Stimulated activated CD4-positive, alpha-beta T cell treated with anti-CD3 and anti-CD28 coated beads, TNF-alpha, amount 100 ng/mL, for 24 hours (primary cell): ENCODE measurements at regions not wholly inside any gene's neighbourhood (a gene's known extent, or its start where the extent isn't known, plus 50 kb on each side); places are given as distances from the start of the nearest gene placed in this dataset.
"Not testable (repeated sequence)": the region's sequence is repeated elsewhere in the genome, so short reads cannot be mapped to it uniquely, and the experiment has no call there.

ENCODE experiments used
- DNase-seq, 3 experiments: peaks; one replicate each; pipeline ENCODE4 v3.0.0-alpha.2; 2020; ENCODE audit warnings: low read depth in 3 of 3

DNA sequence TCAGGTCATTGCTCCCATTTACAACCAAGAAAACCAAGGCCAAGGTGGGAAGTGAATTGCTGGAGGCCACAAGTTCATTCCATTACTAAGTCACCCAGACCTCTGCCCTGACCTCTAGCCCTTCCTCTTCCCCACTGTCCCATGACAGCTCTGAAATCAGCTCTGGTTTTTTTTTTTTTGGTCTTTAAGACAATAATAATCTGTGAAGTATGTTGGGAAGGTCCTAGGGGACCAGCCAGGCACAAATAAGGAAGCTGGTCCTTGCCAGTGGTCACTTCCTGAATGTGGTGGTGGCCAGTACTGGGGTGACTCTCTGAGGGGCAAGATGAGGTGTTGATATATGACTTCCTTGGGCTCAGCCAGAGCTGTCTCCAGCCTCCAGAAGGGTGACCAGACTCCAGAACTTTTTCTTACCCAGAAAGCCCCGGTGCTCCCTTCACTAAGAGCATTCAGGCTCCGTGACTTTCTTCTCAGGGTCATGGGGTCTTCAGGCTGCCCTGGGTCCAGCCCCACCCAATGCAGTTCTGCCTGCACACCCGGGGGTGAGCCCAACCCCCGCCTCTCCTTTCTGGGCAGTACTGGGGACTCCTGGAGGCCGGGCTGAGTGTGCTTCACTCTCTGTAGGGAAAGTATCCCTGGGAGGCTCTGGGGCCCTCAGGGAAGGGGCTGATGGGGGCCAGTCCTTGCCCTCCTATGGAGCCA lies 159.6 kb downstream of the PTPRU start:
- DNase-seq: no peak

DNA sequence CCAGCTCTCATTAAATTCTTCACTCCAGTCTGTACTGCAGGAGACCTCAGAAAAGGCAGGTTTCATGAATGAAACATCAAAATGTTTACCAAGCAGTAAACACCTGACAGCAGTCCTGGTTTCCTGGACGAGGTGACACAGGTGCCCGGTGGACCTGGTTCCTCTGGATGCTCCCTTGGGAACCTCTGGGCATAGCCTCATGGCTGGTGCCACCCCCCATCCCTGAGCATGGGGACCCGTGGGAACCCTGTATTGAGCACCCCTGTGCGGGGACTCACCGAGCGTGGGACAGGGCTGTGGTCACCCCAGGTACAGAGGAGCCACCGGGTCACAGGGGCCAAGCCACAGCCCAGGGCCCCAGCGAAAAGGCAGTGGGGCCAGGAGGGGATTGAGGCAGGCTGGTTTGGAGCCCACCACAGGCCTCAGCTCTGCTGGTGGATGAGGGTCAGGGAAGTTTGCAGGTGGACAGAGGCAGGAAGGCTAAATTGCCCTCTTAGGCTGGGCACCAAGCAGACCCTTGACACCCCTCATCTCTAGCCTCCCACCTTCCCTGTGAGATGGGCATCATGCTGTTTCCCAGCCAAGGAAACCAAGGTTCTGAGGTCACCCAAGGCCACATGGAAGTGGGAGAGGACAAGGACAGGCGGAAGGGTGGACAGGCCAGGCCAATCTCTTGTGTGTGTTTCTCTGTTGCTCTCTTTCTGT lies 158.4 kb downstream of the PTPRU start:
- no peak for DNase-seq

DNA sequence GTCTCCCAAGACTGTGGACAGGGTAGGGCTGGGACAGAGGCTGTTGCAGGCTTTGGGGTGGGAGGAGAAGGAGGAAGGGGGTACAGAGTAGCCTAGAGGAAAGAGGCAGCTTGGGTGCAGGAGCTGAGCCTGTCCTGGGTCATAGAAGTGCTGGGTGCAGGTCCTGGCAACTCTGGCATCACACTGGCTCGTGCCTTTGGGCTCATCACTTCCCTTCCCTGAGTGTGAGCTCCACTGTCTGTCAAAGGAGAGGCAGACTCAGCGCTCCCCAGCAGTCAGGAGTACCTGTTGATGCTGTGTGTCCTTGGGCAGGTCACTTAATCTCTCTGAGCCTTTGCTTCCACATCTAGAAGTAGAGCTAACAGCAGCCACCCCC lies 157.1 kb downstream of the PTPRU start:
- DNase-seq: no peak

DNA sequence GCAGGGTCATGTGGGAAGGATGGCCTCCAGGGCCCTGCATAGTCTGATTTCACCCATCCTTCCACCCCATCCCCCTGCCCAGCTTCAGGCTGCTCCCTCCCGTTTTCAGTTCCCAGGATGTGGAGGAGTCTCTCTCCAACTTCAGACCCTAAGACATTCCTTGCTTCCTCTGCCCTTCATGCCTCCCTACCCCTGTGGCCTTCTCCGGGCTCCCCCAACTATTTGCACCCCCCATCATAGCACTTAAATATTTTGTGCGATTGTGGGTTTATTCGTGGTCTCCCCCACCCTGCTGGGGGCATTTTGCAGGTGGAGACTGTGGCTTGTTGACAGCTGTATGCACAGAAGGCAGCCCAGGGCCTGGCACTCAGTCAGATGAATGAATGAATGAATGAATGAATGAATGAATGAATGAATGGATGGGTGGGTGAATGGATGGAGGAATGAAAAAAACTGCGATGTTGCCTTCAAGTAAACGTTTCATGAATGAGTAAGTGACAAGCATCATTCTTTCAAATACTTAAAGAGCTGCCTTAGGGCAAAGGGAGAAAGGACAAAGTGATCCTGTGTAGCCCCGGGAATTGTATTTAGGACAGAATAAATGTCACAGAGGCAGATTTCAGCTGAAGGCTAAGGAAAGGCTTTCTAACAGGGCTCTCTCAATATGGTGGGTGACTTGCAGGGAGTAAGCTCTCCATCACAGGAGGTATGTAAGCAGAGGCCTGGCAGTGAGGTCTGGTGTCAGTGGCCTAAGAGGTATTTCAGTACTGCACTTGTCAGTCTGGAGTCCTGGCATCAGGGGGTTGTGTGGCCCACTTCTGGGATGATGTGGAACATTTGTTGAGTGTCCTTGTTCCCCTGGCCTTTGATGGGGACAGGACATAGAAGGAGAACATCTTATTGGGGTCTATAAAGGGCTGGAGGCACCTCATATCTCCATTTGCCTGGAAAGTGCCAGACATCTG lies 156.4 kb downstream of the PTPRU start:
- no peak for DNase-seq

DNA sequence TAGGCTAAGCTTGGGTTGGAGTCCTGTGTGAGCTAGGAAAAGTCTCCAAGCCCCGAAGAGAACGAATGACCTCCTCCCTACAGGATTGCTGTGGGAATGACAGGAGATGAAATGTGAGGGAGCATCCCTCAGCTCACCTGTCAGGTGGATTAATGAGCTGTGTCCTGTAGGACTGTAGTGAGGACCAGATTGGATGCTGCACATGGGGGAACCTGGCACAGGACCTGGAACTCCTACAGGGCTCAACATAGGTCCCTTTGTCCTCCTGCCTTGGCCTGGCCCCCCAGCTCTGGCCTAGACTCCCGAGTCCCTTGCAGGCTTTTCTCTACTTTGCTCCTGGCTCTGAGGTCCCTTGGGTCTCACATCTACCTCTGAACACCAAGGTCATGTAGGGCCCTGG lies 155.7 kb downstream of the PTPRU start:
- DNase-seq: no peak

DNA sequence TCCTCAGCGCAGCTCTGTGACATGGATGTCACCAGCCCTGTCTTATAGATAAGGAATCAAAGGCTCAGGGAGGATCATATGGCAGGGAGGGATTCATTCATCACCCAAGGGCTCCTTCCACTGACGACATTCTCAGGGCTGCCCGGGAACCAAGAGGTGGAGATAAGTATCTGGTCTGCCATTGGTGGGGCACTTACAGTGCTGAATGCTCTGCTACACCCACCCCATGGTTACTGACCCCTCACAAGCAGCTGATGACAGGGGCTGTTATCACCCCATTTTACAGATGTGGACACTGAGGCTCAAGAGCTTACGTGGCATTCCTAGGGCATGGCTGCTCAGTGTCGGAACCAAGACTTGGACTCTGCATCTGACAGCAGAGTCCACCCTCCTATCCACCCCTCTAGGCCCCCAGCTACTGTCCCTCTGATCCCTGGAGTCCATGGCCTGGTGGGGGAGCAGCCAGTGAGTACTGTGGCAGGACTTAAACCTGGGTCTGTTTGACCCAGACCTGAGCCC lies 155.1 kb downstream of the PTPRU start:
- DNase-seq: no peak

DNA sequence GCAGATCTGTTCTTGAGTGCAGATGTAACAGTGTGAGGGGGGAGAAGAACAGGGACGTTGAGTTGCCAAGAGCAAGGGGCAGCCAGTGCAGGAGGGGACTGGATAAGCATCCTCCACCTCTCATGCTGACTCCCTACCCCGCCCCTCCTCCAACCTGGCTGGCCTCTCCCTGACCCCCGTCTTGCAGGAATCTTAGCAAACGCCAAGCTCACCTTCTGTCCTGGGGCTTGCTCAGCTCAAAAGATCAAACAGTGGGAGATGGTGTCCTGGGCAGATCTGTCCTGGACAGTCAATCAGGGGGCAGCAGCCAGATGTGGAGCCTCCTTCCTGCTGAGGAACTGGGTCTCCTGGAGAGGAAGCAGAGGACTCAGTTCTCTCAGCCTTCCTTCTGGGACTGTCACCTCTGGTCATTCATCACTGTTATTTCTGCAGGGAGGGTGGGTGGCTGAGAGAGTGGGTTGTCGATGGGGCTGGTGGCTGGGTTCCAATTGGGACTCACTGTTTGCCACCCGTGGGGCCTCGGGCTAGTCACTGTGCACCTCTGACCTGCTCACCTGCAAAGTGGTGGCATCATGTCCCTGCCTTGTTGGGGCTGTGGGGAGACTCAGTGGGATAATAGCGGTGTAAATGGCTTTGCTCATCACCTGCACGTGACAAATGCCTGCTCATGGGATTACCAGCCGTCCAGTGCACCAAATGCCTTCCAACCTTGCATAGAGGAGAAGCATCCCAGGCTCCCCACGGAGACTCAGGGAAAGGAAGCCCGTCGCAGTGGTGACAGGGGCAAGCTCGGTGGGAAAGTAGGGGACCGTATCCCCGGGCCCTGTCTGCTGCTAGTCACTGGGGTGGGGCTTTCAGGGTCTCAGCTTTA lies 154.4 kb downstream of the PTPRU start:
- DNase-seq: no peak

DNA sequence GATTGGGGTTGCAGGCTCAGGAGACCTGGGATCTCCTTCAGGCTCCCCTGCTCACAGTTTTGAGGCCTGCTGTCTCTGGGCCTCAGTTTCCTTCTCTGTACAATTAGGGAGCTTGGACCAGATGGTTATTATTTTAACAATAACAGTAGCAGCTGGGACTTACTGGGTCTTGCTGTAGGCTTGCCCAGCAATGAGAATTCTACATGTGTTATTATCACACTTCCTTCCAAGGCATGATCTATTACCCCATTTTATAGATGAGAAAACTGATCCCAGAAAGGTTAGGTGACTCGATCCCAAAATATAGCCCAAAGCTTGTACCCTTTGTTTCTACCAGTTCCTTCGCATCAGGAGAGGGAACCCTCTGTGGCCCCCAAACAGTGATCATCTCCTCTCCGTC lies 153.8 kb downstream of the PTPRU start:
- no peak for DNase-seq

DNA sequence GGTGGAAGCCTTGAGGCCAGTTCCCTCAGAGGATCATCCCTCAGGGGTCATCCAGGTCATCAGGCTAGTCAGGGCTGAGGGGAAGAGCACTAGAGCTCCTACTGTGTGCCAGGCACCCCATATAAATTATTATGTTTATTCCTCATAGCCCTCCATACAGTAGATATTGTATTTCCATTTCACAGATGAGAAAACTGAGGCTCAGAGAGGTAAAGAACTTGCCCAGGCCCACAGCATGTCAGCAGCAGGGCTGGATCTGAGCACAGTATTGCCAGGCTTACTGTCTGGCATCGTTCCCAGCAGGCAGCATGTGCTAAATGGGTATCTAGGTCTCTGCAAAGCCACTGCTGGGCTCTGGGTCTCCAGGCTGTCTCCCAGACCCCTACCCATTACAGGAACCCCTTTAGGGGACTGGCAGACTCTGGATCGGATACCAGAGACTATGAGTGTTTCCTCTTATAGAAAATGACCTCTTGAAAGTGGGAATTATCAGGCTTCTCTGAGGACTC lies 153.3 kb downstream of the PTPRU start:
- no peak for DNase-seq

DNA sequence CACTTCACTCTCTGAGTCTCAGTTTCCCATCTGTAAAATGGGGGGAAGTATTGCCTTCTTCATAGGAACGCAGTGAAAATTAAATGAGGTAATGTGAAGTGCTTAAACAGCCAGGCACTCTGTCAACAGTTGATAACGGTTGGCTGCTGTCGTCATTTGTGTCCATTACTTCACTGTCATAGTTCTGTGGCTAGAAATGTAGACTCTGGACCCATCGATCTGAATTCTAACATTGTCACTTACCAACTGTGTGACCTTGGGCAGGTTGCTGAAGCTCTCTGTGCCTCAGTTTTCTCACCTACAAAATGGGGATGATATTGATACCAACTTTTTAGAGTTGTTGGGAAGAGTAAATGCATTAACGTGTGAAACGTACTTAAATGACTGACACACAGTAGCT lies 152.6 kb downstream of the PTPRU start:
- no peak for DNase-seq

DNA sequence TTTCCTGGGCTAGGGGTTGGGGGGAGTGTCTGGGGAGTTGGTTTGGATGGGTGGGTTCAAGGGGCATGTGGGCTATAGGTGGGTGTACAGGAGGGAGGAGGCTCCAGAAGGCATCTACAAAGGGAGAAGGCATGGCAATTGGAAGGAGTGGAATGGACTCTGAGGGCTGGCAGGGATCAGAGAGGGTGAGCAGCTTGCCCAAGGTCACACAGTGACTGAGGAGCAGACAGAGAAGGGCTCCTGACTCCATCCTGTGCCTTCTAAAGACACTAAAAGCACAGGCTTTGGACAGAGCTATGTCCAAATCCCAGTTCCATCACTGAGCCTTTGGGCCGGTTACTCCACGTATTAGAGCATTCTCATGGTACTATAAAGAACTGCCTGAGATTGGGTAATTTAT lies 151.8 kb downstream of the PTPRU start:
- no peak for DNase-seq

DNA sequence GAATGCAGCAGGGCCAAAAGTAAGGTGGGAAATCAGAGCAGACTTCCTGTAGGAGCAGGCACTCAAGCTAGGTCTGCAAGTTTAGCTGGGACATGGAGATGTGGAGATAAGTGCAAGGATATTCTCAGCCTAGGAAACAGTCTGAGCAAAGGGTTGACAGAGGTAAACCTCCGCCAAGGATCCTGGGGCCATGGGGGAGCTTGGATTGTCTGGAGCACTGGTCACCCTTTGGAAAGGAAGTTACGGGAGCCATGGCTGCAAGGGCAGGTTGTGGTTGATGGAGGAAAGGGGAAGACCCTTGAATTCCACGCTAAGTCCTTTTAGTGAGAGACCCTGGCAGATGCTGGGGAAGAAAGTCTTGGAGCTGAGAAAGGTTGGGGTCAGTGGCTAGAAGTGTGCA lies 150.9 kb downstream of the PTPRU start:
- no peak for DNase-seq

DNA sequence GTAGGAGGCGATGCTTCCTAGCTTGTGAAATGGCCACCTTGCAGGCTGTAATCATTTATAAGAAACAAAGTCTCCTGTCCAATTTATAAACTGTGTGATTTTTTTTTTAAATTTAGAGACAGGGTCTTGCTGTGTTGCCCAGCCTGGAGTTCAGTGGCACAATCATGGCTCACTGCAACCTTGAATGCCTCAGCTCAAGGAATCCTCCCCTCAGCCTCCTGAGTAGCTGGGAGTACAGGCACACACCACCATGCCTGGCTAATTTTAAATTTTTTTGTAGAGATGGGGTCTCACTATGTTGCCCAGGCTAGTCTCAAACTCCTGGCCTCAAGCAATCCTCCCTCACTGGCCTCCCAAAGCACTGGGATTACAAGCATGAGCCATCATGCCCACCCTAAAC lies 150.1 kb downstream of the PTPRU start:
- DNase-seq: not testable (repeated sequence)

DNA sequence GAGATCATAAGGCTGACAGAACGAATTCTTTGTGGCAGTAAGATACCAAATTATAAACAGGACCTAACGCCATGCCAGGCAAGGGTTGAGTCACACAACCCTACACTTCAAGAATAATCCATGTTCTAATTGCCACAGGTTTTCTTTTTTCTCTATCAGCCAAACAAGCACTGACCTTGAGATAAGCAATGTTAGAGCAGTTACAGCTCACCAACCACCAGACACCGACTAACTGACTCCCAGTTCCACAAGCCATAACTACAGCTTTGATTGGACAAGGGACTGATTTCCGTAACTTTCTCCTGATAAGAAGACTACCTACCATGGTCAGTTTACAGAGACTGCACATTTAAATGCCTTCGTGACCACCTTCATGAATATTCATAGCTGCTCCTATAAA lies 149.6 kb downstream of the PTPRU start:
- DNase-seq: no peak

DNA sequence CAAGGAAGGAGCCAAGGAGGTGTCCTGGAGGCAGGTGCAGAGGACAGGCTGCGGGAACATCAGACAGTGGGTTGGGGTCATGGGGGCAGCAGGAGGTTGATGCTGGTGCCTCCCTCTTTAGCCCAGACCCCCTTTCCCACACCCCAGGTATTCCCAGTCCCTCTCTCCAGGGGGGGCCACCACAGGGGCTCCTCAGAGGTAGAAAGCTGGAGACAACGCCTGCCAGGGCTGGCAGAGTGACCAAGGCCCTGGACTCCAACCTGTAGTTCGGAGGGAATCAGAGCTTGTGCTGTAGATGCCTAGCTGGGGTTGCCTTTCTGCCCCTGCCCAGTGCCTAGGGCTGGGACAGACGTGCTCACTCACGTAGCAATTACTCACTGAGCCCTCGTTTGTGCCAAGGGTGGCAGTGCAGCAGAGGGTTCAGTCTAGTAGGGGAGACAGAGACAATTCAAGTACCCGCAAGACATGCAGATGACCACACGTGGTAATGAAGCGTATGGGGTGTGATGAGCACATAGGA lies 148.2 kb downstream of the PTPRU start:
- DNase-seq: no peak

DNA sequence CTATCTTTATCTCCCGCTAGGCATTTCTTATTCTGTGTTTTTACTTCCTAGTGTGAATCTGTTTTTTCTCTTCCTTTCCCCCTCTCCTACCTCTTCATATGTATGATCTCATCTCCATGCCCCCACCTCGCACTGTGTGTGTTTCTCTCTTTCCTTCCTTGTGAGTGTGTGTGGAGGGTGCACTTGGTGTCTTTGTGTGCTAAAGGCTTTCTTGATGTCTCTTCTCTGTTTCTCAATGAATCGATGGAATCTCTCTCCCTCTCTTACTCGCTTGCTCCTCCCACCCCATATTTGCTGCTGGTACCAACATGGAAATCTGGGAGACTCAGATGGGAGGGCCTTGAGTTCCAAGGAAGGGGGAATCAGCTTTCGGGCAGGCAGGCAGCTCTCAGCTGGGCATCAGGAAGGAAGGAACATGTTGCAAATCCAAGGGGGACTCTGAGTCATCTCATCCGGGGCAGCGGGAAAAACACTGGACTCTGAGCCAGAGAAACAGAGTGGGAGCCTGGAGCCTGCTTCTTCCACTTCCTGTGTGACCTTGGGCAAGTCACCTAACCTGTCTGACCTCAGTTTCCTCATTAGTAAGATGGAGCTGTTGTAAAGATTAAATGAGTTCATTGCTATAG lies 147.5 kb downstream of the PTPRU start:
- DNase-seq: no peak

DNA sequence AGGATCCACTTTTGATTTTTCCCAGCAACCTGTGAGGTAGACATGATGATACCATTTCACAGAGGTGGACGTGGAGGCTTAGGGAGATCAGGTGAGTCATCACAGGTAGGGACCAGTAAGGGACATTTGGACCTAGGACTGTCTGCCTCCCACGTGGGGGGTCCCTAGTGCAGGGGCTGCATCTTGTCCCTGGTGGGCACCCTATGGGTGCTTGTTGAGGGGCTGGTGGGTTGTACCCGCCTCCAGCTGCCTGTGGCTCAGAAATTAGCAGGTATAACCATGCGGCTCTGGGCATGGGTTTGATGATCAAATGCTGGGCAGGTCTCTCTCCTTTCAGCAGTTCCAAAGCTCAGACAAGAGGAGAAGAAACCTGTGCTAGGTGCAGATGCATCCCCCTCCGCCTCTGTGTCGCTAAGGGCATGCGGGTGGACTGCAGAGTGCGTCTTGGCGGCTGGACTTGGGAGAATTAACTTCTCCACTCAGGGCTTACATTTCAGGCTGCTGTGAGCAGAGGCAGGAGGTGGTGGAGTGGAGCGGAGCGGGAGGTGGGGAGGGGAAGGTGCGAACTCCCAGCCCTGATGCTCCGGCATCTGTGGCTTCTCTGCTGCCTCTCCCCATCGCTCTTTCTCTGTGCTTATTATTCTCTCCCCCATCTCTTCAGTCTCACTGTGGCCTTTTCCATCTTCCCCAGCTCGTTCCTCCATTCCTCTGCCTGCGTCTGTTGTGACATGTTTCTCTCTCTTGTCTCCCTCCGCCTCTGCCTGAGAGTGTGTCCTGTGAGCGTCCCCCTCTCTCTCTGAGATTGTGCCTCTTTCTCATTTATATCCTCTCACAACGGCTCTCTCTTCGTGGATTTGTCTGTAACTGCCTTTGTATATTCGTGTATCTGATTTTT lies 146.8 kb downstream of the PTPRU start:
- DNase-seq: no peak

DNA sequence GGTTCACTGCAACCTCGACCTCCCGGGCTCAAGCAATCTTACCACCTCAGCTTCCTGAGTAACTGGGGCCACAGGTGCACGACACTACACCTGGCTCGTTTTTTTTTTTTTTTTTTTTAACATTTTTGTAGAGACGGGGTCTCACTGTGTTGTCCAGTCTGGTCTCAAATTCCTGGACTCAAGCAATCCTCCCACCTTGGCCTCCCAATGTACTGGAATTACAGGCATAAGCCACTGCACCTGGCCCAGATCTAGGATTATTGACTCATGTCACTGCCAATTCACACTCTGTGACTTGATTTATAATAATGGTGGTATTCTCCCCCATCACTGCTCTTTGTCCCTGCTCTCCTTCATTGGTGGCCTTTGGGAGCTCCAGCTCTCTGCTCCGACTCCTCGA lies 145.1 kb downstream of the PTPRU start:
- no peak for DNase-seq

DNA sequence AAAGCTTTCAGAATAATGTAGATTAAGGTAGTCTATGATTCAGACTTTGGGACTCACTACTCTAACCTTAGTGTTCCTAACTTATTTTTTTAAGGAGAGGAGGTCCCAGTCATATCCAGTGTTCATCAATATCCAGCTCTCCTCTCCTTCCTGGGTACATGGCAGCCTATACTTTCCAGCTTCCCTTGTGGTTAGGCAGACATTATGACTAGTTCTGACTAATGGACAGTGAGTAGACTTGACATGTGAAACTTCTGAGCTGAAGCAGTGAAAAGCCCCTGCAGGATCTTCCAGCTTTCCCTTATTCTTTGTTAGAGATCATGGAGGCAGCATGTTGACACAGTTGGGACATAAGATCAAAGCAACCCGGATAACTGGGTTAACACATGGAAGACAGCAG lies 144.2 kb downstream of the PTPRU start:
- no peak for DNase-seq
